Endothelial cell of umbilical vein (primary cell): ENCODE measurements at regions not wholly inside any gene's neighbourhood (a gene's known extent, or its start where the extent isn't known, plus 50 kb on each side); places are given as distances from the start of the nearest gene placed in this dataset.

ENCODE experiments used
- BruUV-seq: library from RNA; stranded (reverse); fragments of 400-500 nt; replicated peaks from 2 replicates; lab custom pipeline; 2021; lab: Mats Ljungman, UMichigan
- CTCF ChIA-PET: fragments of 300-600, 350-600 bp; sonication (Branson Sonifier 250); formaldehyde crosslinking; loops from one replicate; lab custom pipeline; 2021; ENCODE audit warnings: antibody characterized with exemption, inconsistent platforms; lab: Charles Lee
- POLR2A ChIA-PET: fragments of 300-600, 350-600 bp; sonication (Branson Sonifier 250); formaldehyde crosslinking; loops from one replicate; lab custom pipeline; 2021; ENCODE audit warnings: antibody characterized with exemption, inconsistent platforms; lab: Charles Lee
- DNase-seq: peaks from one replicate; pipeline ENCODE4 v3.0.0-alpha.2; 2011; ENCODE audit warnings: low read depth, low spot score
- FAIRE-seq: peaks from 2 replicates; lab custom pipeline; 2011; peaks lifted over from hg19 to GRCh38; lab: Jason Lieb, UNC
- H2AFZ ChIP-seq: 2 replicates; pipeline ENCODE4 v1.6.0; 2012; ENCODE audit warnings: low read depth, low read length, control low read depth, inconsistent platforms
- H3K27ac ChIP-seq: 2 replicates; pipeline ENCODE4 v1.5.1; 2011; ENCODE audit warnings: low read depth, mild to moderate bottlenecking, control low read depth, low read length, moderate library complexity; ENCODE audit not compliant: insufficient read depth
- H3K27me3 ChIP-seq, 2 experiments: 2 replicates each; pipeline versions ENCODE4 v1.6.0 to v1.6.1; 2011; ENCODE audit warnings: low read length in 2 of 2, mixed read lengths in 1 of 2; ENCODE audit not compliant: control insufficient read depth in 2 of 2, insufficient read depth in 2 of 2
- H3K36me3 ChIP-seq, 2 experiments: 2 replicates in 1 of 2; 3 replicates in 1 of 2; pipeline ENCODE4 v1.5.1; 2011; ENCODE audit warnings: low read length in 2 of 2, mild to moderate bottlenecking in 1 of 2, moderate library complexity in 1 of 2; ENCODE audit not compliant: control insufficient read depth in 2 of 2, insufficient read depth in 2 of 2; ENCODE audit errors: extremely low read depth in 1 of 2
- H3K4me1 ChIP-seq: 3 replicates; pipeline ENCODE4 v1.5.1; 2011; ENCODE audit warnings: mild to moderate bottlenecking, low read length; ENCODE audit not compliant: control insufficient read depth, insufficient read depth; ENCODE audit errors: extremely low read depth
- H3K4me2 ChIP-seq: 2 replicates; pipeline ENCODE4 v1.6.1; 2011; ENCODE audit warnings: low read length, control low read depth, mixed read lengths; ENCODE audit not compliant: insufficient read depth
- H3K4me3 ChIP-seq, 3 experiments: fragments of 200-600 bp in 1 of 3; sonication (generic), shearing (Covaris generic) in 1 of 3; replicated peaks in 1 of 3; 2 replicates each; pipeline ENCODE4 v1.5.1; 2011 to 2016; ENCODE audit warnings: control low read depth in 3 of 3, low read length in 3 of 3, mild to moderate bottlenecking in 2 of 3, inconsistent platforms in 1 of 3, low read depth in 1 of 3, moderate library complexity in 1 of 3; ENCODE audit not compliant: insufficient read depth in 1 of 3
- H3K79me2 ChIP-seq: 2 replicates; pipeline ENCODE4 v1.6.0; 2012; ENCODE audit warnings: low read length, inconsistent platforms; ENCODE audit not compliant: control insufficient read depth, insufficient read depth
- H3K9ac ChIP-seq: replicated peaks from 2 replicates; pipeline ENCODE3; 2011; ENCODE audit warnings: low read length, control low read depth; ENCODE audit not compliant: insufficient read depth; ENCODE audit errors: extremely low read depth
- H3K9me1 ChIP-seq: replicated peaks from 3 replicates; pipeline ENCODE4 v1.6.0; 2011; ENCODE audit warnings: mild to moderate bottlenecking, low read length; ENCODE audit not compliant: control insufficient read depth, insufficient read depth; ENCODE audit errors: extremely low read depth
- H3K9me3 ChIP-seq: replicated peaks from 2 replicates; pipeline ENCODE4 v1.5.1; 2012; ENCODE audit warnings: low read length, inconsistent platforms; ENCODE audit not compliant: control insufficient read depth, insufficient read depth
- H4K20me1 ChIP-seq: replicated peaks from 2 replicates; pipeline ENCODE3; 2011; ENCODE audit warnings: mild to moderate bottlenecking, low read length; ENCODE audit not compliant: control insufficient read depth, insufficient read depth; ENCODE audit errors: extremely low read depth
- EZH2 ChIP-seq: IDR thresholded peaks from 2 replicates; pipeline ENCODE4 v1.6.1; 2012; ENCODE audit warnings: borderline replicate concordance, low read depth, mild to moderate bottlenecking, moderate library complexity, low read length, inconsistent platforms; ENCODE audit not compliant: severe bottlenecking
- FOS ChIP-seq: IDR thresholded peaks from 2 replicates; pipeline ENCODE4 v1.6.1; 2011; ENCODE audit warnings: mild to moderate bottlenecking, low read length, moderate library complexity, borderline replicate concordance; ENCODE audit not compliant: insufficient read depth
- GATA2 ChIP-seq: IDR thresholded peaks from 2 replicates; pipeline ENCODE4 v1.7.0; 2011; ENCODE audit warnings: low read depth, mild to moderate bottlenecking, moderate library complexity, mixed read lengths, low read length; ENCODE audit not compliant: insufficient read length, insufficient read depth
- JUN ChIP-seq: IDR thresholded peaks from 2 replicates; pipeline ENCODE4 v1.6.1; 2011; ENCODE audit warnings: borderline replicate concordance, low read depth; ENCODE audit not compliant: insufficient read length, insufficient read depth
- MYC ChIP-seq: IDR thresholded peaks from one replicate; pipeline ENCODE4 v1.6.1; 2011; ENCODE audit warnings: mild to moderate bottlenecking, low read depth, low read length
- POLR2A ChIP-seq: IDR thresholded peaks from 2 replicates; pipeline ENCODE4 v1.6.1; 2012; ENCODE audit warnings: low read depth, mild to moderate bottlenecking, control low read depth, low read length
- POLR2AphosphoS5 ChIP-seq: IDR thresholded peaks from 2 replicates; pipeline ENCODE4 v1.6.1; 2012; ENCODE audit warnings: low read depth, mild to moderate bottlenecking, control low read depth, low read length, moderate library complexity; ENCODE audit not compliant: insufficient read depth
- dilution Hi-C: fragments of 300-500 bp; cut with MboI; formaldehyde crosslinking; loops from one replicate; pipeline ENCODE4 v1.15.0; 2019; ENCODE audit warnings: low sequenced_read_pairs; ENCODE audit not compliant: extremely low pct_ligation_motif_present
- intact Hi-C: fragments of 100-400 bp; cut with micrococcal nuclease; formaldehyde crosslinking; loops from one replicate; pipeline ENCODE4 v1.10.0; 2022
- TF ChIP-seq, protein P1 (sequence below): IDR thresholded peaks from 2 replicates; pipeline ENCODE4 v1.6.1; 2011; ENCODE audit not compliant: insufficient read depth, insufficient read length
- TF ChIP-seq, protein P2 (sequence below), 2 donors: IDR thresholded peaks; 1 replicate in 1 of 2; 2 replicates in 1 of 2; pipeline ENCODE4 v1.5.1; 2011; ENCODE audit warnings: low read length in 2 of 2, mild to moderate bottlenecking in 2 of 2, moderate library complexity in 2 of 2, control low read depth in 1 of 2, inconsistent platforms in 1 of 2, low read depth in 1 of 2; ENCODE audit not compliant: insufficient read depth in 1 of 2; ENCODE audit errors: extremely low read depth in 1 of 2

DNA sequence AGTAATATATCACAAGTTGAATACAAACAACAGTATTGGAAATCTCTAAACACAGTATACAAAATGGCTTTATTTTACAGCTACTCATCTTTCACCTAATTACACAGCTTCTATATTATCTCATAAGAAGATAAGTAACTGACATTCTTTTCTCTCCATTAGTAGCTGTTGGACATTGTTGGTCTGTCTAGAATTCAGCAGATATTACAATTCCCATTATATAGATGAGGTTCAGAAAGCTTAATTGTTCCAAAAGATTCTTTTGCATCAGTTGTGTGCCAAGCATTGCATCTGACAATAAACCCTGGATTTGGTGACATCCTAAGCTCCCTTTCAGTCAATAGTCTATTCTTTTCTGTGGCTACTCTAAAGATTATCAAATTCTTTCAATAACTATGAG, 187.0 kb downstream of the NTMT2 start:
- no peaks in the 10 kb centered on the region for H3K9me3 ChIP-seq
- no TSS peak for BruUV-seq
- ChIA-PET CTCF (interaction anchor here (1.2 kb wide), 1 partner anchor 20 kb away, joined by 3 read pairs; no protein-coding TSS in a partner anchor), POLR2A (interaction anchor here (0.7 kb wide), 1 partner anchor 16 kb away, joined by 6 read pairs; no protein-coding TSS in a partner anchor)
- H3K4me3 ChIP-seq: no peak overlapping the region
- TF ChIP-seq, protein P1, sequence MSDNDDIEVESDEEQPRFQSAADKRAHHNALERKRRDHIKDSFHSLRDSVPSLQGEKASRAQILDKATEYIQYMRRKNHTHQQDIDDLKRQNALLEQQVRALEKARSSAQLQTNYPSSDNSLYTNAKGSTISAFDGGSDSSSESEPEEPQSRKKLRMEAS: no peak
- TF ChIP-seq JUN (no peak), MYC (no peak), EZH2 (no peak), GATA2 (no peak), POLR2AphosphoS5 (no peak), FOS (no peak), POLR2A (no peak)
- TF ChIP-seq, protein P2, sequence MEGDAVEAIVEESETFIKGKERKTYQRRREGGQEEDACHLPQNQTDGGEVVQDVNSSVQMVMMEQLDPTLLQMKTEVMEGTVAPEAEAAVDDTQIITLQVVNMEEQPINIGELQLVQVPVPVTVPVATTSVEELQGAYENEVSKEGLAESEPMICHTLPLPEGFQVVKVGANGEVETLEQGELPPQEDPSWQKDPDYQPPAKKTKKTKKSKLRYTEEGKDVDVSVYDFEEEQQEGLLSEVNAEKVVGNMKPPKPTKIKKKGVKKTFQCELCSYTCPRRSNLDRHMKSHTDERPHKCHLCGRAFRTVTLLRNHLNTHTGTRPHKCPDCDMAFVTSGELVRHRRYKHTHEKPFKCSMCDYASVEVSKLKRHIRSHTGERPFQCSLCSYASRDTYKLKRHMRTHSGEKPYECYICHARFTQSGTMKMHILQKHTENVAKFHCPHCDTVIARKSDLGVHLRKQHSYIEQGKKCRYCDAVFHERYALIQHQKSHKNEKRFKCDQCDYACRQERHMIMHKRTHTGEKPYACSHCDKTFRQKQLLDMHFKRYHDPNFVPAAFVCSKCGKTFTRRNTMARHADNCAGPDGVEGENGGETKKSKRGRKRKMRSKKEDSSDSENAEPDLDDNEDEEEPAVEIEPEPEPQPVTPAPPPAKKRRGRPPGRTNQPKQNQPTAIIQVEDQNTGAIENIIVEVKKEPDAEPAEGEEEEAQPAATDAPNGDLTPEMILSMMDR (IDR thresholded peaks at IDR 0.05; ENCODE audit: extremely low read depth in 1 of 2, insufficient read depth in 1 of 2, low read depth in 1 of 2, low read length in 2 of 2): no peak
- DNase-seq: no peak
- no peak overlapping the region for H3K27ac ChIP-seq
- H3K9me1 ChIP-seq: no peaks in the 10 kb centered on the region
- H3K27me3 ChIP-seq: no peaks in the 10 kb centered on the region
- no peak overlapping the region for H3K4me2 ChIP-seq
- no peaks in the 10 kb centered on the region for H4K20me1 ChIP-seq
- no peaks in the 10 kb centered on the region for H3K79me2 ChIP-seq
- no peak overlapping the region for H3K9ac ChIP-seq
- dilution Hi-C loops (no loop called here), intact Hi-C loops (no loop called here)
- H3K36me3 ChIP-seq: no peaks in the 10 kb centered on the region
- H2AFZ ChIP-seq: no peak overlapping the region
- FAIRE-seq: no peak
- H3K4me1 ChIP-seq: no peaks in the 10 kb centered on the region
